Omental fat pad (tissue), 3 donors: ENCODE measurements at regions not wholly inside any gene's neighbourhood (a gene's known extent, or its start where the extent isn't known, plus 50 kb on each side); places are given as distances from the start of the nearest gene placed in this dataset.

Experiments
- ATAC-seq: fragments of 150-250 bp; one replicate; pipeline ENCODE4 v1.9.1; 2016; ENCODE audit warnings: mild to moderate bottlenecking, moderate library complexity; ENCODE audit not compliant: low FRiP score
- DNase-seq: peaks from one replicate; pipeline ENCODE4 v3.0.0-alpha.2; 2019; ENCODE audit warnings: low spot score
- TF ChIP-seq, protein P1 (sequence below), 3 donors: fragments of 450-650 bp; IDR thresholded peaks; one replicate each; pipeline ENCODE4 v1.5.1; 2016 to 2017; ENCODE audit warnings: antibody characterized with exemption in 3 of 3, mild to moderate bottlenecking in 3 of 3, moderate library complexity in 2 of 3

DNA sequence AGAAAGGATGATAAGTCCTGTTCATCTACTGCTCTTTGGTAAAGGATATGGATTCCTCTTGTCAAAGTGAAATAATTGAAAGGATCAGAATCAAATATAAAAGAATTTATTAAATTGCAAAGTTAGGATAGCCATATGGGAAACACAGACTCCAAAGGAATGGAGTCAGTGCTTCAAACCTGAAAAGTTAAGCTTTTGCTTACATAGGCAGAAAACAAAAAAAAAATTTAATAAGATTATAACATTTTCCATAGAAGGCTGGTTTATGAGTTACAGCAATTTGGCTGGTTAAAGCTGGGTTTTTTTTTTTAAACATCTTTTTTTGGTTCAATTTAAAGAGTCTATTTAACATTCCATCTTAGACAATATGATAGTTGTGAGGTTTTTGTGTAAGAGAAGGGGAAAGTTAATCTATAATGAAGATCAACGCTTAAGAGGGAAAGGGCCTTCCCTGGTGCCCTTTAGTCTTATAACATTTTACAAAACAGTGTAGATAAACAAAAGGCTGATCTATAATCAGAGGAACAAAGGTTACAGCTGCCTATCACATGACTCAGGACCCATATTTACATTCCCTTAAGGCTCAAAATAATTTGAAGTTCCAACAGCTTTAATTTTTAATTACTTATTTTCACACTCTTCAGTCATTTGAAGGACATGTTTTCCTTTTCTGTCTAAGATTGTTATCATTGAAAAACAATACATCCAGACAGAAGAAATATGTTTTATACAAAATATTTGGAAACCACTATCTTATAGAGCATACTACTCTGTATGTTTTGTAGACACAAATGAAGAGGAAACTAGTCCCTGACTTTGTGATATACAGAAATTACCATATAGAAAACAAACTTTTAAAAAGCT, 234.3 kb upstream of the MBL2 start:
- TF ChIP-seq, protein P1, sequence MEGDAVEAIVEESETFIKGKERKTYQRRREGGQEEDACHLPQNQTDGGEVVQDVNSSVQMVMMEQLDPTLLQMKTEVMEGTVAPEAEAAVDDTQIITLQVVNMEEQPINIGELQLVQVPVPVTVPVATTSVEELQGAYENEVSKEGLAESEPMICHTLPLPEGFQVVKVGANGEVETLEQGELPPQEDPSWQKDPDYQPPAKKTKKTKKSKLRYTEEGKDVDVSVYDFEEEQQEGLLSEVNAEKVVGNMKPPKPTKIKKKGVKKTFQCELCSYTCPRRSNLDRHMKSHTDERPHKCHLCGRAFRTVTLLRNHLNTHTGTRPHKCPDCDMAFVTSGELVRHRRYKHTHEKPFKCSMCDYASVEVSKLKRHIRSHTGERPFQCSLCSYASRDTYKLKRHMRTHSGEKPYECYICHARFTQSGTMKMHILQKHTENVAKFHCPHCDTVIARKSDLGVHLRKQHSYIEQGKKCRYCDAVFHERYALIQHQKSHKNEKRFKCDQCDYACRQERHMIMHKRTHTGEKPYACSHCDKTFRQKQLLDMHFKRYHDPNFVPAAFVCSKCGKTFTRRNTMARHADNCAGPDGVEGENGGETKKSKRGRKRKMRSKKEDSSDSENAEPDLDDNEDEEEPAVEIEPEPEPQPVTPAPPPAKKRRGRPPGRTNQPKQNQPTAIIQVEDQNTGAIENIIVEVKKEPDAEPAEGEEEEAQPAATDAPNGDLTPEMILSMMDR (IDR thresholded peaks at IDR 0.05): no peak
- DNase-seq (no peak), ATAC-seq (no peak)

DNA sequence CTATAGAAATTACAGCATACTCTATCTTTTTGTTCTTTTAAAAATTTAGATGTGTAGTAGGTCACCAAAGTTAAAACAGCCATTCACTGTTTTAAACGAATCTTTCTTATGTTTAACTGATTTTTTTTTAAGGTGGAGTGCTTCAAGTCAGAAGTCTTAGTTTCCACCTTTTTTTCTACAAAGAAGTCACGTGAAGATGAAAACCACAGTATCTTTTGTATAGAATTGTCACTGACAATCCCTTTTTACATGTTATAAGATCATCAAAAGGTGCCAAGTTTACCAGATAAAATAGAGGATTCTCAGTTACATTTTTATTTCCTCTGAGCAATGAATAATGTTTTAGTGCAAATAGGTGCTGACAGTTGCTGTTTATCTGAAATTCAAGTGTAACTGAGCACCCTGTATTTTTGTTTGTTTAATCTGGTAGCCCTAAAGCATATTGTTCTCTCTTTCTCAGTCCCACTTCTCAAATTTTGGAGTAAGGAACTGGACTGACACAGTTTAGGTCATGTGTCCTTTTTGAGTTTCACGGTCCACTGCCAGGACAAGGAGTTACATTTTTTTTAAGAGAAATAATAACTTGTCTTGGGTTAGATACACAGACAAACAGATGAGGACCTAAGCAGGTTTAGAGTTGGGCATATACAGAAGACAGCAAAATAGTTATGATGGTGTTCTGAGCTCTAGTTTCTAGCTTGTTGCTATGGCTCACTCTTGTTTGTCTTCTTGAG, 233.2 kb upstream of the MBL2 start:
- ATAC-seq (no peak), DNase-seq (no peak)
- TF ChIP-seq, protein P1 (IDR thresholded peaks at IDR 0.05): no peak

DNA sequence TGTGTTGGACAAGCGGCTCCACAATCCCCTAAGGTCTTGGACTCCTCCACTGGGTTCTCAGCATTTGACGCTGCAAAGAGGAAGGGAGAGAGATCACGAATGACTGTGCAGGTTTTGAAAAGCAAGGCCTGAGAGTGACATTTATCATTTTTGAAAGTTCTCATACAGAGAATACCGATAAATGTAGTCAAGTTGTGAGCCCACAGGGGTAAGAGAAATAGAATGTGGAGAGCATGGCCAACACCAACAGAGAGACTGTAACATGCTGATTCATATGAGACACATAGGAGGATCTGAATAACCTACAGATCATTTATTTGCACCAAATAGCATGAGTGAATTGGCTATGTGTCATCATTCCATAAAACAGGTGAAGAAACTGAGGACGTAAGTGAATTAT, 230.5 kb upstream of the MBL2 start:
- TF ChIP-seq, protein P1 (IDR thresholded peaks at IDR 0.05): no peak
- ATAC-seq (no peak), DNase-seq (no peak)

DNA sequence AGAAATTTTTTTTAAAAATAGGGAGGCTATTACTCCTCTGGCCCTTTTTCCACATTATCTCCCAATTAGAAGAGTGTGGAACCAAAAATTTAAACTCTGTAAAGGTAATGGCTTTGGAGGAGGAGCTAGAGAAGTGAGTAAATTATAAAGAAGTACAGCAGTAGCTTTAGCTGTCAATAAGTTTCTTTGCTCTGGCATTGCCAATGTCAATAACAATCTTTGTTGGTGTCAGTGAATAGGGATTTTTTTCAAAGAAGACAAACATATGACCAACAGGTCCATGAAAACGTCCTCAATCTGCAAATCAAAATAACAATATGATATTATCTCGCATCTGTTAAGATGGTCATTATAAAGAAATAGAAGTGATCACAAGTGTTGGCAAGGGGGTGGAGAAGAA, 227.1 kb upstream of the MBL2 start:
- DNase-seq: no peak
- ATAC-seq: no peak
- TF ChIP-seq, protein P1 (IDR thresholded peaks at IDR 0.05): no peak

DNA sequence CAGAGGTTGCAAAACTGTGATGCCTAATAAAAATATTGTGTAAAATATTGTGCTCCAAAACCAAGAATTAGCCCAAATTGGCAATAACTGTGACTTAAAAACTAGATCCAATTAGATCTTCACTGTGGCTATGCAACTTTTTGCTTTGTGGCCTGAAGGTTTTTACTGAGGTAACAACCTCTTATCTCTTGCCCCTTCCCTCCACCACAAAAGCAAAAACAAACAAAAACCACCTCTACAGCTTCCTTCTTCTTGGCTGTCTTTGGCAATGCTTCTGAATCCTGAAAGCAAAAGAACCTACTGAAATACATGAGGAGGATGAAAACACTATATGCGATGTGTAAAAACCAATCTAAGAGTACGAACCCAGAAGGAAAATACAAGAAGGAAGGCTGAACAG, 226.7 kb upstream of the MBL2 start:
- ATAC-seq (no peak), DNase-seq (no peak)
- TF ChIP-seq, protein P1 (IDR thresholded peaks at IDR 0.05): no peak

DNA sequence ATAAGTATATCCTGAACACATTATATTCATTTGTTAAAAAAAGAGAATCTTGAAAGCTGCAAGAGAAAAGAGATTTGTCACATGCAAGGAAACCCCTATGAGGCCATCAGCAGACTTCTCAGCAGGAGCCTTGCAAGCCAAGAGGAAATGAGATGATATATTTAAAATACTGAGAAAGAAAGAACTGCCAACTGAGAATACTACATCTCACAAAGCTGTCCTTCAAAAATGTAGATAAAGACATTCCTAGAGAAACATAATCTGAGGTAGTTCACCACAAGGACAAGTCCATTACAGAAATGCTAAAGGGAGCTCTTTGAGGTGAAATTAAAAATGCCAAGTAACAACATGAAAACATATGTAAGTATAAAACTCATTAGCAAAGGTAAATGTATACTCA, 224.4 kb upstream of the MBL2 start:
- ATAC-seq (no peak), DNase-seq (no peak)
- TF ChIP-seq, protein P1 (IDR thresholded peaks at IDR 0.05): no peak
